GM10266 (cell line): ENCODE measurements at regions not wholly inside any gene's neighbourhood (a gene's known extent, or its start where the extent isn't known, plus 50 kb on each side); places are given as distances from the start of the nearest gene placed in this dataset.

Source experiments
- DNase-seq: peaks from one replicate; pipeline ENCODE4 v3.0.0; 2012; ENCODE audit errors: extremely low spot score
- TF ChIP-seq, protein P1 (sequence below): IDR thresholded peaks from 2 replicates; pipeline ENCODE4 v1.5.1; 2012; ENCODE audit warnings: mild to moderate bottlenecking, low read depth; ENCODE audit not compliant: control insufficient read depth, insufficient read depth; ENCODE audit errors: missing control alignments

DNA sequence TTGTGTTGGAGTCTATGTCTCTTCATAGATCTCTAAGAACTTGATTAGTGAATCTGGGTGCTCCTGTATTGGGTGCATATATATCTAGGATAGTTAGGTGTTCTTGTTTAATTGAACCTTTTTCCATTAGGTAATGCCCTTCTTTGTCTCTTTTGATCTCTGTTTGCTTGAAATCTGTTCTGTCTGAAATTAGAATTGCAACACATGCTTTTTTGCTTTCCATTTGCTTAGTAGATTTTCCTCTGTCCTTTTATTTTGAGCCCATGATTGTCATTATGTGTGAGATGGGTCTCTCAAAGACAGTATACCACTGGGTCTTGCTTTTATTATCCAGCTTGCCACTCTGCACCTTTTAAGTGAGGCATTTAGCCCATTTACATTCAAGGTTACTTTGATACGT is 79.1 kb upstream of the APOOL start:
- no peak for DNase-seq

DNA sequence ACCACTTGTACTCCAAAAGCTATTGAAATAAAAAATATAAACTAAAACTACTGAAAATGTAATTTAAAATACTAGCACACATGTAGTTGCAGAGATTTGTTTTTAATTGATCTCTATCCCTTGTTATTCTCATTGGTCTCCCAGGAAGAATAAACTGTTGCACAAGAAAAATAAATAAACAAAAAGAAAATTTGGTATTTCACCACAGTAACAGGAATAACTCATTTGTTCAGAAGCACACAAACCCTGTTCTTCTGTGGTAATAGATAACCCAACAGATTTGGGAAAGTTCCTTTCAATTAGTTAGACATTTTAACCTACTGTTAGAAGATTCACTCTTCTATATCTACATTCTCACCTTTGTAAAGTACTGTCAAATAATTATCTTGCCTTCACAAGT is 70.9 kb upstream of the APOOL start:
- DNase-seq: no peak
- TF ChIP-seq, protein P1, sequence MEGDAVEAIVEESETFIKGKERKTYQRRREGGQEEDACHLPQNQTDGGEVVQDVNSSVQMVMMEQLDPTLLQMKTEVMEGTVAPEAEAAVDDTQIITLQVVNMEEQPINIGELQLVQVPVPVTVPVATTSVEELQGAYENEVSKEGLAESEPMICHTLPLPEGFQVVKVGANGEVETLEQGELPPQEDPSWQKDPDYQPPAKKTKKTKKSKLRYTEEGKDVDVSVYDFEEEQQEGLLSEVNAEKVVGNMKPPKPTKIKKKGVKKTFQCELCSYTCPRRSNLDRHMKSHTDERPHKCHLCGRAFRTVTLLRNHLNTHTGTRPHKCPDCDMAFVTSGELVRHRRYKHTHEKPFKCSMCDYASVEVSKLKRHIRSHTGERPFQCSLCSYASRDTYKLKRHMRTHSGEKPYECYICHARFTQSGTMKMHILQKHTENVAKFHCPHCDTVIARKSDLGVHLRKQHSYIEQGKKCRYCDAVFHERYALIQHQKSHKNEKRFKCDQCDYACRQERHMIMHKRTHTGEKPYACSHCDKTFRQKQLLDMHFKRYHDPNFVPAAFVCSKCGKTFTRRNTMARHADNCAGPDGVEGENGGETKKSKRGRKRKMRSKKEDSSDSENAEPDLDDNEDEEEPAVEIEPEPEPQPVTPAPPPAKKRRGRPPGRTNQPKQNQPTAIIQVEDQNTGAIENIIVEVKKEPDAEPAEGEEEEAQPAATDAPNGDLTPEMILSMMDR: no peak

More for the DNA sequence above, 79.1 kb upstream of the APOOL start:
- TF ChIP-seq, protein P1: no peak

DNA sequence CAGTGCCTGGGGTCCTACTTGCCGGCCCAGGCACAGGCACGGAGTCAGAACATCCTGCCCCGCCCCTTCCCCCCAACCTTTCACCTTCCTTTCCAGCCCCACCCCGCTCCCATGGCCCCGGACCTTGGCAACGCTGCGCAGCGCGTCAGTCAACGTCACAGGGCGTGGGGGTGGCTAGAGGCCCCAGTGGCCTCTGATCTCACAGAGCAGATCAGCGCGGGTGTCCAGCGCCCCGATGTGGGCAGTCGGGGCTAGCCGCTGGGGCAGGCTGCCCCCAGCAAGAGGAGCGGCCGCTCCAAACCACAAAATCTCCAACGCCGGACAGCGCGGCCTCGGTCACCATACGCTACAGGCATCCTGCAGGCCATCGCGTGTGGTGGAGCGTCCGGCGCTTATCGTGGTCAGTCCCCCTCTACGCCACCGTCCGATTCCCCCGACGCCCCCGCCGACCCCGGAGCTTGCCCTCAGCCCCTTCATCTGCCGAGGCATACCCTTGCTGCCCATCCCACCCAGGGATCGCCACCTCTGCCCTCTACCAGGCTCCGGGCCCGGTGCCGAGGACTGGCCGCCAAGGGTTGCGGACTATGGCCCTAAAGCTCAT is 69.6 kb upstream of the APOOL start:
- DNase-seq: no peak
- TF ChIP-seq, protein P1: no peak
